BLaER1 treated with 17β-estradiol and CSF1 and Interleukin-3, amounts not matched to agents 10 nM and 100 nM (cell line): ENCODE measurements at regions not wholly inside any gene's neighbourhood (a gene's known extent, or its start where the extent isn't known, plus 50 kb on each side); places are given as distances from the start of the nearest gene placed in this dataset.

ENCODE experiments used
- H3K27ac ChIP-seq, 11 experiments: shearing (Covaris generic); formaldehyde crosslinking; 2 replicates each; pipeline ENCODE4 v1.8.1; 2022
- H3K27me3 ChIP-seq, 11 experiments: shearing (Covaris generic); formaldehyde crosslinking; 2 replicates each; pipeline ENCODE4 v1.8.1; 2022
- H3K36me3 ChIP-seq, 11 experiments: shearing (Covaris generic); formaldehyde crosslinking; 2 replicates each; pipeline ENCODE4 v1.8.1; 2022
- H3K4me1 ChIP-seq, 10 experiments: shearing (Covaris generic); formaldehyde crosslinking; 2 replicates each; pipeline ENCODE4 v1.8.1; 2022
- H3K4me2 ChIP-seq, 11 experiments: shearing (Covaris generic); formaldehyde crosslinking; 2 replicates each; pipeline ENCODE4 v1.8.1; 2022
- H3K4me3 ChIP-seq, 10 experiments: shearing (Covaris generic); formaldehyde crosslinking; 2 replicates each; pipeline ENCODE4 v1.8.1; 2022
- H3K9ac ChIP-seq, 11 experiments: shearing (Covaris generic); formaldehyde crosslinking; 2 replicates each; pipeline ENCODE4 v1.8.1; 2022
- H3K9me3 ChIP-seq, 11 experiments: shearing (Covaris generic); formaldehyde crosslinking; replicated peaks in 1 of 11; 2 replicates each; pipeline ENCODE4 v1.8.1; 2022
- H4K20me1 ChIP-seq, 11 experiments: shearing (Covaris generic); formaldehyde crosslinking; 2 replicates each; pipeline ENCODE4 v1.8.1; 2022
- Cebpa-rat ChIP-seq, 11 experiments: shearing (Covaris generic); IDR thresholded peaks; 2 replicates each; pipeline ENCODE4 v1.8.1; 2022

DNA sequence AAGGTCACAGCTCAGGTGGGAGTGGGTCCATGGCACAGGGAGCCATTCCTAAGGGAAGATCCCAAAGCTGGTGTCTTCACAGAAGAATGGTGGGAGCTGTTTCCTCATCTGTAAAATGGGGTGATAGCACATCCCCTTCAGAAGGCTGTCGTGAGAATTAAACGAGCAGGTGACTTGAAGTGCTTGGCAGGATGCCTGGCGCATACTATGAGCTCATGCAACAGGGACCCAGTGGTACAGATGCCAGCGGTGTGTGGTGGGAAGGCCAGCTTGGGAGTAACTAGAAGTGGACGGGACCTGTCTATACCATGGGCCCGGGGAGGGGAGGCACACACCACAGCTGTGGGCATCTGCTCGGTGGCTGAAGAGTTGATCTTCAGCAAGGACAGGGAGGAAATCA lies 189.3 kb upstream of the TNRC6C start:
- no peak overlapping the region for H3K9ac ChIP-seq
- H3K27ac ChIP-seq: peak overlapping the region in 1 of 11 experiments; percentile 78; a peak in 1 of 22 replicates
- no peaks in the 10 kb centered on the region for H4K20me1 ChIP-seq
- H3K4me3 ChIP-seq: no peak overlapping the region
- H3K9me3 ChIP-seq: no peaks in the 10 kb centered on the region
- TF ChIP-seq Cebpa-rat (IDR thresholded peaks at IDR 0.05): no peak
- H3K27me3 ChIP-seq: peaks cover 0 to 17% (median 0%) of the 10 kb centered on the region in 11 experiments; a peak in 5 of 22 replicates
- H3K4me1 ChIP-seq: peaks cover 11 to 35% (median 30%) of the 10 kb centered on the region in 10 experiments; a peak in 19 of 20 replicates
- 0 out of 22 replicates have a peak overlapping the region, but pooled peaks of 1 of the 11 experiments have one; percentile 13 for H3K4me2 ChIP-seq
- H3K36me3 ChIP-seq: no peaks in the 10 kb centered on the region

DNA sequence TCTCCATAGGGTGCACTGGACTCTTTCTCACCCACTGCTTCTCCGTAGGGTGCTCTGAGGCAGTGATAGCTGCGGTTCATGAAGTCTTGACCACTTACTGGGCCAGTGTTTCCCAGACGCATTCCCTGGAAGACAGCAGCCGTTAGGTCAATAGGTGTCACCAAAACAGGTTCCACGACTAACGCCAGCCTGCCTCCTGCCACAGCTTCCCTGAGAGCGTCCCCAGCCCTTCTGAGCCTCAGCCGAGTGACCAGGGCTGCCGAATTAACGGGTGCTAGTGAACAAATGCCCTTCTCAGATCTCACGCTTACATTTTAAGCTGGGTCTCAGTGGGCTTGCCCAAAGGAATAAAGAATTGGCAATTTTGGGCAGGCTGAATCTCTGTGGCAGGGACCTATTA lies 188.7 kb upstream of the TNRC6C start:
- Histone ChIP-seq H3K4me2 (peak overlapping the region in 10 of 11 experiments; percentile 10 to 51 (median 41); a peak in 11 of 22 replicates), H3K4me1 (peaks cover 11 to 35% (median 30%) of the 10 kb centered on the region in 10 experiments; a peak in 19 of 20 replicates), H3K27ac (peak overlapping the region in 1 of 11 experiments; percentile 78; a peak in 1 of 22 replicates), H3K4me3 (no peak overlapping the region), H3K36me3 (no peaks in the 10 kb centered on the region), H3K9ac (no peak overlapping the region), H4K20me1 (no peaks in the 10 kb centered on the region), H3K27me3 (peaks cover 0 to 17% (median 0%) of the 10 kb centered on the region in 11 experiments; a peak in 5 of 22 replicates), H3K9me3 (no peaks in the 10 kb centered on the region)
- no peak for TF ChIP-seq Cebpa-rat (IDR thresholded peaks at IDR 0.05)

DNA sequence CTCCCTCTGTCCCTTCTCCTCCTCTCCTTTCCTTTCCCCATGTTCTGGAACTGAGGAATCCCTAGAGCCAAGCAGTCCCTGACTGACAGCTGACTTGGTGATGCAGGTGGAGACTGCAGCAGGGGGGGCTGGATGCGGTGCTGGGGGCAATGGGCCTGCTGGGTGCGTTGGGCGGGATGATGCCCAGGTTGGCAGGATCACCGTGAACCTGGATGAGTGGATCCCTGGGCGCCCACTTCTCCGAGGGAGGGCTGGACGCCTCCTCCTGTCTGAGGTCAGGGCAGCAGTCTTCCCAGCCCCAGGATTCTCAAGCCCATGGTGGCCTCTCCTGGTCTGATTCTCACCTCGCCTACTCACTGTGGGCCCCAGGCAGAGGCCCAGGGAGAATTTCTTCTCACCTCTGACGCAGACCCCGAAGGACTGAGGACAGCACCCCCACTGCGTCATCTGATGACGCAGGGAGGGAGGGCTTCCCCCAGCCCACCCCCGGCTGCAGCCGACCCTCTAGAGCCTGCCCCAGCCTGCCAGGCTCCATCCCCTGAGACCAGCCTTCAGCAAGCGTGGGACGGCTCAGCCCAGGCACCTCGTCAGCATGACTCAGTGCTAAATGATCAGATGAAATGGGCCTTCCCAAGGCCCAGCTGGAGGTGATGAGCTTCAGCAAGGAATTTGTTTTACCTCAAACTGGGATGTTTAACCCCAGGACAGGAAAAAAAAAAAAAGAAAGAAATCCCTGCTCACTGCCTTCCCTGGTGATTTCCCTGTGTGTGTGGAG lies 188.0 kb upstream of the TNRC6C start:
- Histone ChIP-seq H4K20me1 (no peaks in the 10 kb centered on the region), H3K9me3 (no peaks in the 10 kb centered on the region), H3K27ac (peak overlapping the region in 5 of 11 experiments; percentile 7 to 78 (median 54); a peak in 7 of 22 replicates), H3K4me2 (peak overlapping the region in 10 of 11 experiments; percentile 25 to 51 (median 41); a peak in 18 of 22 replicates), H3K36me3 (no peaks in the 10 kb centered on the region), H3K27me3 (peaks cover 0 to 17% (median 0%) of the 10 kb centered on the region in 11 experiments; a peak in 5 of 22 replicates), H3K4me1 (peaks cover 11 to 35% (median 30%) of the 10 kb centered on the region in 10 experiments; a peak in 19 of 20 replicates), H3K4me3 (no peak overlapping the region), H3K9ac (peak overlapping the region in 4 of 11 experiments; percentile 10 to 53 (median 40); a peak in 5 of 22 replicates)
- TF ChIP-seq Cebpa-rat (IDR thresholded peaks at IDR 0.05): no peak

DNA sequence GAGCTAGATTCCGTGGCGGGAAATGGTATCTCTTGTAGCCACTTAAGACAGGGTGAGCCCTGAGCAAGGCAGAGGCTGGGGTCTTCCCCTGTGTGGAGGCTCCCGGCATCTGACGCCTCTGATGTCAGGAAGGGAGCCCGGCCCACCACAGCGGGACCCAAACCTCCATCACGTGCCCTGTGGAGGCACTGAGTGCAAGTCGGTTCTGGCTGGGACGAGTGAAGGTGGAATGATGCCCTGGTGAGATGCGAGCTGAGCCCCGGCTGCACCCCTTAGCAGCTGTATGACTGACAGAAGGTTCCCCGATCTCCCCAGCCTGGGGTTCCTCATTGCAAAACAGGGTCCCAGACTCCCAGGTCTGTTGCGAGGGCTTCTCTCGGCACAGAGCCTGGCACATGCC lies 187.4 kb upstream of the TNRC6C start:
- Histone ChIP-seq H4K20me1 (no peaks in the 10 kb centered on the region), H3K9me3 (no peaks in the 10 kb centered on the region), H3K4me3 (no peak overlapping the region), H3K4me1 (peaks cover 11 to 35% (median 30%) of the 10 kb centered on the region in 10 experiments; a peak in 19 of 20 replicates), H3K27ac (peak overlapping the region in 6 of 11 experiments; percentile 7 to 78 (median 47); a peak in 9 of 22 replicates), H3K4me2 (peak overlapping the region in 8 of 11 experiments; percentile 25 to 51 (median 41); a peak in 12 of 22 replicates), H3K27me3 (peaks cover 0 to 17% (median 0%) of the 10 kb centered on the region in 11 experiments; a peak in 5 of 22 replicates), H3K9ac (peak overlapping the region in 4 of 11 experiments; percentile 10 to 53 (median 40); a peak in 6 of 22 replicates), H3K36me3 (no peaks in the 10 kb centered on the region)
- TF ChIP-seq Cebpa-rat (IDR thresholded peaks at IDR 0.05): no peak

DNA sequence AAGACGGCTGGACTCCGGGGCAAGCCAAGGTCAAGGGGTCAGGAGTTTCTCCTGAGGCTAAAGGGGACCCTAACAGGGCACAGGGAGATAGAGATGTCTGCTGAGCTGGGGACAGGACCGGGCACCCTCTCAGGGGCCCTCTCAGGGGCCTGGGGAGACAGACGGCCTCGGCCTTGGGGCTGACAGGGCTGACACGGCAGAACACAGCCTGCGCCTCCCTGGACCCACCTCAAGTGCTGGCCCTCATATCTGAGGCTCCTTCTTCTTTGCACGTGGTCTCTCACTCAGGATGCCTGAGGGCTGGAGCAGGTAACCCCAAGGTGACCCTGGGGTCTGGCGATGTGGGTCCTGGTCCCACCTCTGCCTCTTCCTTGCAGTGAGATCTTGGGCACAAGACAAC lies 186.9 kb upstream of the TNRC6C start:
- peak overlapping the region in 4 of 11 experiments; percentile 10 to 53 (median 40); a peak in 4 of 22 replicates for H3K9ac ChIP-seq
- peak overlapping the region in 4 of 11 experiments; percentile 40 to 78 (median 65); a peak in 8 of 22 replicates for H3K27ac ChIP-seq
- TF ChIP-seq Cebpa-rat (IDR thresholded peaks at IDR 0.05): no peak
- peak overlapping the region in 3 of 11 experiments; percentile 68 to 74 (median 74); a peak in 3 of 22 replicates for H3K4me2 ChIP-seq
- H3K9me3 ChIP-seq: no peaks in the 10 kb centered on the region
- H3K4me3 ChIP-seq: no peak overlapping the region
- H3K4me1 ChIP-seq: peaks cover 11 to 35% (median 30%) of the 10 kb centered on the region in 10 experiments; a peak in 19 of 20 replicates
- H3K36me3 ChIP-seq: no peaks in the 10 kb centered on the region
- H3K27me3 ChIP-seq: peaks cover 0 to 17% (median 0%) of the 10 kb centered on the region in 11 experiments; a peak in 5 of 22 replicates
- H4K20me1 ChIP-seq: no peaks in the 10 kb centered on the region

DNA sequence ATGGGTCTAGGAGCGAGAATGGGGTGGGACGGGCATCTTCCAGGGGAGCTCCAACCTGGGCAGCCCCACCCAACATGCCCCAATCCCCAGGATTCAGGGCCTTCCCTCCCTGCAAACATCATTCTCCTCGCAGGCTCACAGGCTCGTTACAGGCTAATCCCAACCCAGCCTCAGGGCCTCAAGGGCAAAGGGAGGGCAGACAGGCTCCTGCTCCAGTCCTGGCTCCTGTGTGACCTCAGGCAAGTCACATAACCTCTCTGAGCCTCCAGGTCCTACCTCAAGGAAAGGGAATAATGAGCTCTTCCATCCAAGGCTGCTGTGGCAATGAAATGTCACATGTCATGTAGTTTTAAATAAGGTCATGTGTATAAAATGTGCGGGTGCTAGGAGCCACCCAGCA lies 186.5 kb upstream of the TNRC6C start:
- Histone ChIP-seq H3K4me3 (no peak overlapping the region), H3K27me3 (peaks cover 0 to 17% (median 0%) of the 10 kb centered on the region in 11 experiments; a peak in 5 of 22 replicates), H3K9ac (peak overlapping the region in 1 of 11 experiments; percentile 53; a peak in 2 of 22 replicates), H3K4me1 (peaks cover 11 to 35% (median 30%) of the 10 kb centered on the region in 10 experiments; a peak in 19 of 20 replicates), H3K36me3 (no peaks in the 10 kb centered on the region), H4K20me1 (no peaks in the 10 kb centered on the region), H3K9me3 (no peaks in the 10 kb centered on the region), H3K27ac (peak overlapping the region in 4 of 11 experiments; percentile 40 to 78 (median 65); a peak in 5 of 22 replicates), H3K4me2 (peak overlapping the region; percentile 32 to 77 (median 61); a peak in 19 of 22 replicates)
- no peak for TF ChIP-seq Cebpa-rat (IDR thresholded peaks at IDR 0.05)

DNA sequence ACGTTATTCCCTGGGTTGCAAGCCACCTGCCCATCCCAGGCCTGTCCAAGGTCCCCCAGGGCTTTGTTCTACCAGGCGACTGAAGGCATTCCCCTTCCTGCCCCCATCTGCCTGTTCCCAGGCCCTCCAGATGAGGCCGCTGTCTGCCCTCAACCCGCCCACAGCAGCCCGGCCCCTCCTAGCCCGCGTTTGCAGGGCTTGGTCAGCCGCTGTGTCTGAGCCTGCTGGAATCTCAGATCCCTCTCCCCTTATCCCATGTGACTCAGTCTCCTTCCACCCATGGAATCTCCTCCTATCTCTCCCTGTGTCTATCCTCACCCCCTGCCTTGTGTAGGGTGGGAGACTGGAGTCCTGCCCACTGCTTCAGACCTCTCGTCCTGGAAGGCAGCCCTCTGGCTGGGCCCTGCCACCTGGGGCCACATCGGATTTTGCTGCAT lies 186.0 kb upstream of the TNRC6C start:
- peaks cover 0 to 17% (median 0%) of the 10 kb centered on the region in 11 experiments; a peak in 5 of 22 replicates for H3K27me3 ChIP-seq
- H3K4me3 ChIP-seq: no peak overlapping the region
- peak overlapping the region in 2 of 11 experiments; percentile 21 to 78; a peak in 1 of 22 replicates for H3K27ac ChIP-seq

DNA sequence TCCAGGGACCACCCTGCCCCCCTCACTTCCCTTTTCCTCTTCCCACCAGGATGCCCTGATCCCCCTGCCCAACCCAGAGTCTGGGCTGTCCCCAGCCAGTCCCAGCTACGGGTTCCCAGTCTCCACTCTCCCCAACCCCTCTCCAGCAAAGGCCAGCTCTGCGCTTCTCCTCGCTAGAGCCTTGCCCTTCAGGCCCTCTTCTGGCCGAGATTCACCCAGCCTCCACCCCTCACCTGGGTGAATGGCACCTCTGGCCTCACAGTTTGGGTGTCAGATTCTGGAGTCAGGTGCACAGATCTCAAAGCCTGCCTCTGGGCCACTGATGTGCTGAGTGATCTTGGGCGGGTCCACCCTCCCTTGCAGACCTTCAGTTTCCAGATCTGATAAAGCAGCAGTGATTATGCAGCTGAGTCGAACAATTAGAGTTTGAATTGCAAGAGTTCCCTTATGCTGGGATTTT lies 185.6 kb upstream of the TNRC6C start:
- H3K4me2 ChIP-seq: peak overlapping the region; percentile 32 to 77 (median 61); a peak in 21 of 22 replicates
- peak overlapping the region in 3 of 11 experiments; percentile 1 to 42 (median 37); a peak in 4 of 22 replicates for H3K9ac ChIP-seq
- no peaks in the 10 kb centered on the region for H3K9me3 ChIP-seq
- H4K20me1 ChIP-seq: no peaks in the 10 kb centered on the region
- no peak for TF ChIP-seq Cebpa-rat (IDR thresholded peaks at IDR 0.05)
- no peak overlapping the region for H3K4me3 ChIP-seq
- H3K4me1 ChIP-seq: peaks cover 11 to 39% (median 33%) of the 10 kb centered on the region in 10 experiments; a peak in 19 of 20 replicates
- peak overlapping the region in 1 of 11 experiments; percentile 78; a peak in 1 of 22 replicates for H3K27ac ChIP-seq
- peaks cover 0 to 17% (median 0%) of the 10 kb centered on the region in 11 experiments; a peak in 5 of 22 replicates for H3K27me3 ChIP-seq
- H3K36me3 ChIP-seq: no peaks in the 10 kb centered on the region

More for the DNA sequence above, 186.0 kb upstream of the TNRC6C start:
- TF ChIP-seq Cebpa-rat (IDR thresholded peaks at IDR 0.05): no peak
- no peaks in the 10 kb centered on the region for H3K36me3 ChIP-seq
- peak overlapping the region; percentile 32 to 77 (median 61); a peak in 21 of 22 replicates for H3K4me2 ChIP-seq
- H3K4me1 ChIP-seq: peaks cover 11 to 35% (median 30%) of the 10 kb centered on the region in 10 experiments; a peak in 19 of 20 replicates
- H3K9me3 ChIP-seq: no peaks in the 10 kb centered on the region
- peak overlapping the region in 3 of 11 experiments; percentile 1 to 42 (median 37); a peak in 4 of 22 replicates for H3K9ac ChIP-seq
- no peaks in the 10 kb centered on the region for H4K20me1 ChIP-seq
